NT2/D1 (cell line): ENCODE measurements at regions not wholly inside any gene's neighbourhood (a gene's known extent, or its start where the extent isn't known, plus 50 kb on each side); places are given as distances from the start of the nearest gene placed in this dataset.

Experiments used
- SUZ12 ChIP-seq: IDR thresholded peaks from 2 replicates; pipeline ENCODE4 v1.6.1; 2011; ENCODE audit not compliant: insufficient read length, insufficient read depth; ENCODE audit errors: extremely low read depth
- YY1 ChIP-seq: IDR thresholded peaks from 2 replicates; pipeline ENCODE4 v1.6.1; 2011; ENCODE audit not compliant: insufficient read length, insufficient read depth
- ZNF274 ChIP-seq: IDR thresholded peaks from 2 replicates; pipeline ENCODE4 v1.6.1; 2011; ENCODE audit warnings: mild to moderate bottlenecking, low read depth, low read length

- TF ChIP-seq YY1 (no peak), ZNF274 (no peak), SUZ12 (no peak)
Observed at GRCh38 chr7:67673861-67674260, 677.2 kb downstream of the TYW1 start.
